ENCODE measurements at regions not wholly inside any gene's neighbourhood (a gene's known extent, or its start where the extent isn't known, plus 50 kb on each side); places are given as distances from the start of the nearest gene placed in this dataset.
A peak's percentile ranks its signal among the peaks of the same experiment; 100 is the strongest.

- H2BK15ac ChIP-seq (replicated peaks; ENCODE audit: low read depth), result no peak overlapping the region
- no peak overlapping the region for H3K27ac ChIP-seq (ENCODE audit: low read depth, low read length)
- H4K8ac ChIP-seq (ENCODE audit: low read depth, low read length), result no peak overlapping the region
- H3K23ac ChIP-seq (ENCODE audit: low read length), result no peak overlapping the region
- no peaks in the 10 kb centered on the region for H3K79me2 ChIP-seq (ENCODE audit: control insufficient read depth, insufficient read depth, low read length)
- no peak overlapping the region for H3K56ac ChIP-seq (ENCODE audit: low read length)
- no peak overlapping the region for H3K9ac ChIP-seq (ENCODE audit: low read length)
- no peak overlapping the region for H3K18ac ChIP-seq (ENCODE audit: low read length)
- no peak overlapping the region for H2BK5ac ChIP-seq (ENCODE audit: low read length)
- H3K4me3 ChIP-seq (ENCODE audit: low read length), result no peak overlapping the region
- H3K4ac ChIP-seq (ENCODE audit: low read depth, low read length), result no peak overlapping the region
- no peak overlapping the region for H2AK5ac ChIP-seq (ENCODE audit: low read length)
- H2BK120ac ChIP-seq (ENCODE audit: low read depth, low read length), result no peak overlapping the region
- H3K4me1 ChIP-seq (ENCODE audit: control insufficient read depth, low read depth, low read length), result no peaks in the 10 kb centered on the region
- H3K4me2 ChIP-seq (ENCODE audit: low read length), result no peak overlapping the region
- H4K5ac ChIP-seq (ENCODE audit: low read length), result no peak overlapping the region
- DNase-seq, result no peak
- no peaks in the 10 kb centered on the region for H3K79me1 ChIP-seq (ENCODE audit: low read length)
- no peaks in the 10 kb centered on the region for H3K27me3 ChIP-seq (ENCODE audit: insufficient read depth, low read length, poor library complexity)
- no peaks in the 10 kb centered on the region for H3K36me3 ChIP-seq (ENCODE audit: control insufficient read depth, insufficient read depth, low read length)
Measured at GRCh38 chr3:174700736-174701135, 158.4 kb upstream of the NAALADL2 start.

GRCh38 chr3:174710612-174711011 lies 148.5 kb upstream of the NAALADL2 start:
- no peak overlapping the region for H3K23ac ChIP-seq (ENCODE audit: low read length)
- no peak overlapping the region for H4K5ac ChIP-seq (ENCODE audit: low read length)
- H3K4me1 ChIP-seq (ENCODE audit: control insufficient read depth, low read depth, low read length), result no peaks in the 10 kb centered on the region
- no peak overlapping the region for H2AK5ac ChIP-seq (ENCODE audit: low read length)
- no peak overlapping the region for H3K18ac ChIP-seq (ENCODE audit: low read length)
- H2BK15ac ChIP-seq (replicated peaks; ENCODE audit: low read depth), result no peak overlapping the region
- no peaks in the 10 kb centered on the region for H3K79me1 ChIP-seq (ENCODE audit: low read length)
- DNase-seq, result peak; percentile 28
- H3K27me3 ChIP-seq (ENCODE audit: insufficient read depth, low read length, poor library complexity), result no peaks in the 10 kb centered on the region
- H3K27ac ChIP-seq (ENCODE audit: low read depth, low read length), result no peak overlapping the region
- H3K9ac ChIP-seq (ENCODE audit: low read length), result no peak overlapping the region
- no peak overlapping the region for H3K56ac ChIP-seq (ENCODE audit: low read length)
- no peak overlapping the region for H2BK5ac ChIP-seq (ENCODE audit: low read length)
- no peak overlapping the region for H2BK120ac ChIP-seq (ENCODE audit: low read depth, low read length)
- H3K36me3 ChIP-seq (ENCODE audit: control insufficient read depth, insufficient read depth, low read length), result no peaks in the 10 kb centered on the region
- no peak overlapping the region for H4K8ac ChIP-seq (ENCODE audit: low read depth, low read length)
- no peak overlapping the region for H3K4ac ChIP-seq (ENCODE audit: low read depth, low read length)
- H3K4me3 ChIP-seq (ENCODE audit: low read length), result no peak overlapping the region
- no CpG with 5 or more reads among the region's 2 CpGs for WGBS (ENCODE audit: extremely low coverage, insufficient coverage, low lambda C conversion rate)
- no peaks in the 10 kb centered on the region for H3K79me2 ChIP-seq (ENCODE audit: control insufficient read depth, insufficient read depth, low read length)
- no peak overlapping the region for H3K4me2 ChIP-seq (ENCODE audit: low read length)

GRCh38 chr3:174715386-174715785 lies 143.7 kb upstream of the NAALADL2 start:
- Histone ChIP-seq H3K4me1 (ENCODE audit: control insufficient read depth, low read depth, low read length) (no peaks in the 10 kb centered on the region), H4K8ac (ENCODE audit: low read depth, low read length) (no peak overlapping the region), H3K23ac (ENCODE audit: low read length) (no peak overlapping the region), H2BK15ac (replicated peaks; ENCODE audit: low read depth) (no peak overlapping the region), H3K4me2 (ENCODE audit: low read length) (no peak overlapping the region), H3K9ac (ENCODE audit: low read length) (no peak overlapping the region), H3K56ac (ENCODE audit: low read length) (no peak overlapping the region), H3K27me3 (ENCODE audit: insufficient read depth, low read length, poor library complexity) (no peaks in the 10 kb centered on the region), H4K5ac (ENCODE audit: low read length) (no peak overlapping the region), H2BK5ac (ENCODE audit: low read length) (no peak overlapping the region), H3K36me3 (ENCODE audit: control insufficient read depth, insufficient read depth, low read length) (no peaks in the 10 kb centered on the region), H2BK120ac (ENCODE audit: low read depth, low read length) (no peak overlapping the region), H3K27ac (ENCODE audit: low read depth, low read length) (no peak overlapping the region), H3K18ac (ENCODE audit: low read length) (no peak overlapping the region), H3K79me1 (ENCODE audit: low read length) (no peaks in the 10 kb centered on the region), H3K79me2 (ENCODE audit: control insufficient read depth, insufficient read depth, low read length) (no peaks in the 10 kb centered on the region), H2AK5ac (ENCODE audit: low read length) (no peak overlapping the region), H3K4ac (ENCODE audit: low read depth, low read length) (no peak overlapping the region), H3K4me3 (ENCODE audit: low read length) (no peak overlapping the region)
- DNase-seq, result no peak

- Histone ChIP-seq H3K4me3 (ENCODE audit: low read length) (no peak overlapping the region), H2BK15ac (replicated peaks; ENCODE audit: low read depth) (no peak overlapping the region), H3K79me1 (ENCODE audit: low read length) (no peaks in the 10 kb centered on the region), H3K4me2 (ENCODE audit: low read length) (no peak overlapping the region), H2AK5ac (ENCODE audit: low read length) (no peak overlapping the region), H3K4me1 (ENCODE audit: control insufficient read depth, low read depth, low read length) (no peaks in the 10 kb centered on the region), H4K5ac (ENCODE audit: low read length) (no peak overlapping the region), H3K36me3 (ENCODE audit: control insufficient read depth, insufficient read depth, low read length) (no peaks in the 10 kb centered on the region), H4K8ac (ENCODE audit: low read depth, low read length) (no peak overlapping the region), H3K27ac (ENCODE audit: low read depth, low read length) (no peak overlapping the region), H3K56ac (ENCODE audit: low read length) (no peak overlapping the region), H2BK5ac (ENCODE audit: low read length) (no peak overlapping the region), H3K23ac (ENCODE audit: low read length) (no peak overlapping the region), H2BK120ac (ENCODE audit: low read depth, low read length) (no peak overlapping the region), H3K27me3 (ENCODE audit: insufficient read depth, low read length, poor library complexity) (no peaks in the 10 kb centered on the region), H3K4ac (ENCODE audit: low read depth, low read length) (no peak overlapping the region), H3K79me2 (ENCODE audit: control insufficient read depth, insufficient read depth, low read length) (no peaks in the 10 kb centered on the region), H3K18ac (ENCODE audit: low read length) (no peak overlapping the region), H3K9ac (ENCODE audit: low read length) (no peak overlapping the region)
- WGBS (ENCODE audit: extremely low coverage, insufficient coverage, low lambda C conversion rate), result no CpG with 5 or more reads among the region's 2 CpGs
- DNase-seq, result no peak
Measured at GRCh38 chr3:174716956-174717505, 142.1 kb upstream of the NAALADL2 start.

- no CpG with 5 or more reads among the region's 5 CpGs for WGBS (ENCODE audit: extremely low coverage, insufficient coverage, low lambda C conversion rate)
Measured at GRCh38 chr3:174720717-174721116, 138.4 kb upstream of the NAALADL2 start.

GRCh38 chr3:174725303-174725702 lies 133.8 kb upstream of the NAALADL2 start:
- H3K79me2 ChIP-seq (ENCODE audit: control insufficient read depth, insufficient read depth, low read length), result no peaks in the 10 kb centered on the region
- no peak overlapping the region for H3K4ac ChIP-seq (ENCODE audit: low read depth, low read length)
- H3K4me2 ChIP-seq (ENCODE audit: low read length), result no peak overlapping the region

More at GRCh38 chr3:174720717-174721116, 138.4 kb upstream of the NAALADL2 start:
- H3K56ac ChIP-seq (ENCODE audit: low read length), result no peak overlapping the region
- H3K27ac ChIP-seq (ENCODE audit: low read depth, low read length), result no peak overlapping the region
- no peaks in the 10 kb centered on the region for H3K4me1 ChIP-seq (ENCODE audit: control insufficient read depth, low read depth, low read length)
- H2BK15ac ChIP-seq (replicated peaks; ENCODE audit: low read depth), result no peak overlapping the region
- no peak overlapping the region for H2BK5ac ChIP-seq (ENCODE audit: low read length)
- no peak overlapping the region for H3K9ac ChIP-seq (ENCODE audit: low read length)
- H3K79me1 ChIP-seq (ENCODE audit: low read length), result no peaks in the 10 kb centered on the region
- no peaks in the 10 kb centered on the region for H3K27me3 ChIP-seq (ENCODE audit: insufficient read depth, low read length, poor library complexity)
- H3K23ac ChIP-seq (ENCODE audit: low read length), result no peak overlapping the region
- H2BK120ac ChIP-seq (ENCODE audit: low read depth, low read length), result no peak overlapping the region
- no peak overlapping the region for H4K8ac ChIP-seq (ENCODE audit: low read depth, low read length)
- no peak overlapping the region for H3K4me3 ChIP-seq (ENCODE audit: low read length)
- H2AK5ac ChIP-seq (ENCODE audit: low read length), result no peak overlapping the region
- H3K79me2 ChIP-seq (ENCODE audit: control insufficient read depth, insufficient read depth, low read length), result no peaks in the 10 kb centered on the region
- no peak for DNase-seq
- H3K18ac ChIP-seq (ENCODE audit: low read length), result no peak overlapping the region
- no peaks in the 10 kb centered on the region for H3K36me3 ChIP-seq (ENCODE audit: control insufficient read depth, insufficient read depth, low read length)
- no peak overlapping the region for H3K4me2 ChIP-seq (ENCODE audit: low read length)
- H3K4ac ChIP-seq (ENCODE audit: low read depth, low read length), result no peak overlapping the region
- H4K5ac ChIP-seq (ENCODE audit: low read length), result no peak overlapping the region

More at GRCh38 chr3:174725303-174725702, 133.8 kb upstream of the NAALADL2 start:
- no peak overlapping the region for H3K27ac ChIP-seq (ENCODE audit: low read depth, low read length)
- no peak overlapping the region for H2BK120ac ChIP-seq (ENCODE audit: low read depth, low read length)
- no peak overlapping the region for H3K56ac ChIP-seq (ENCODE audit: low read length)
- no CpG with 5 or more reads among the region's 3 CpGs for WGBS (ENCODE audit: extremely low coverage, insufficient coverage, low lambda C conversion rate)
- DNase-seq, result no peak
- no peak overlapping the region for H3K18ac ChIP-seq (ENCODE audit: low read length)
- H3K4me3 ChIP-seq (ENCODE audit: low read length), result no peak overlapping the region
- H2BK15ac ChIP-seq (replicated peaks; ENCODE audit: low read depth), result no peak overlapping the region
- H2BK5ac ChIP-seq (ENCODE audit: low read length), result no peak overlapping the region
- no peak overlapping the region for H3K23ac ChIP-seq (ENCODE audit: low read length)
- H3K36me3 ChIP-seq (ENCODE audit: control insufficient read depth, insufficient read depth, low read length), result no peaks in the 10 kb centered on the region
- no peaks in the 10 kb centered on the region for H3K27me3 ChIP-seq (ENCODE audit: insufficient read depth, low read length, poor library complexity)
- no peaks in the 10 kb centered on the region for H3K79me1 ChIP-seq (ENCODE audit: low read length)
- H4K5ac ChIP-seq (ENCODE audit: low read length), result no peak overlapping the region
- H4K8ac ChIP-seq (ENCODE audit: low read depth, low read length), result no peak overlapping the region
- no peak overlapping the region for H3K9ac ChIP-seq (ENCODE audit: low read length)
- H3K4me1 ChIP-seq (ENCODE audit: control insufficient read depth, low read depth, low read length), result no peaks in the 10 kb centered on the region
- no peak overlapping the region for H2AK5ac ChIP-seq (ENCODE audit: low read length)

Measured in mesendoderm (in vitro differentiated cells).